K562 (cell line): ENCODE measurements at regions not wholly inside any gene's neighbourhood (a gene's known extent, or its start where the extent isn't known, plus 50 kb on each side); places are given as distances from the start of the nearest gene placed in this dataset.

Experiments used
- BRD4 ChIP-seq: fragments of 200-600 bp; sonication (generic); IDR thresholded peaks from 2 replicates; pipeline ENCODE4 v1.6.1; 2017; ENCODE audit warnings: inconsistent platforms
- CSDE1 ChIP-seq, 2 experiments: fragments of 450-650 bp; IDR thresholded peaks; 2 replicates each; pipeline ENCODE4 v1.6.1; 2016; ENCODE audit warnings: mild to moderate bottlenecking in 1 of 2
- DEAF1 ChIP-seq: fragments of 450-650 bp; formaldehyde crosslinking; IDR thresholded peaks from 2 replicates; pipeline ENCODE4 v1.4.0; 2020; ENCODE audit warnings: mild to moderate bottlenecking, moderate library complexity
- GTF2B ChIP-seq: IDR thresholded peaks from 2 replicates; pipeline ENCODE4 v1.6.1; 2011; ENCODE audit not compliant: insufficient read length; ENCODE audit errors: extremely low read depth
- ILF3 ChIP-seq: fragments of 450-650 bp; IDR thresholded peaks from 2 replicates; pipeline ENCODE4 v1.6.1; 2018; ENCODE audit warnings: antibody characterized with exemption, mild to moderate bottlenecking, moderate library complexity, borderline replicate concordance
- KLF1 ChIP-seq: fragments of 450-650 bp; IDR thresholded peaks from 2 replicates; pipeline ENCODE4 v1.6.1; 2016; ENCODE audit warnings: missing genetic modification characterization, missing compliant biosample characterization
- KLF13 ChIP-seq: fragments of 450-650 bp; IDR thresholded peaks from 2 replicates; pipeline ENCODE4 v1.6.1; 2016; ENCODE audit warnings: missing genetic modification characterization, low read depth, mild to moderate bottlenecking, missing compliant biosample characterization, moderate library complexity, borderline replicate concordance
- LCOR ChIP-seq: sonication (generic); formaldehyde crosslinking; IDR thresholded peaks from 2 replicates; pipeline ENCODE4 v1.8.0; 2022; ENCODE audit warnings: mild to moderate bottlenecking, missing genetic modification reagents
- MBD2 ChIP-seq: sonication (generic); IDR thresholded peaks from 2 replicates; pipeline ENCODE4 v1.6.1; 2016; ENCODE audit warnings: low read depth, borderline replicate concordance
- ZBTB40 ChIP-seq, 2 experiments: fragments of 450-650 bp in 1 of 2; sonication (generic) in 1 of 2; formaldehyde crosslinking in 1 of 2; IDR thresholded peaks; 2 replicates each; pipeline versions ENCODE4 v1.7.1 to v1.9.0; 2016 to 2022; ENCODE audit warnings: inconsistent platforms in 1 of 2, mild to moderate bottlenecking in 1 of 2, missing genetic modification reagents in 1 of 2
- ZNF561 ChIP-seq: fragments of 450-650 bp; formaldehyde crosslinking; conservative IDR thresholded peaks from 2 replicates; pipeline ENCODE4 v1.4.0; 2020; ENCODE audit warnings: mild to moderate bottlenecking, moderate library complexity

GRCh38 chrX:55160685-55161552 is 59.2 kb upstream of the PAGE5 start (continued):
- TF ChIP-seq ZBTB40 (IDR thresholded peaks at IDR 0.05) (peak; percentile 90), ZBTB40 (CRISPR knock-in tag; IDR thresholded peaks at IDR 0.05) (no peak), KLF13 (no peak), BRD4 (no peak), GTF2B (no peak), MBD2 (no peak), KLF1 (tag) (no peak), DEAF1 (CRISPR knock-in tag) (peak; percentile 83), CSDE1 (IDR thresholded peaks at IDR 0.05) (peak in 1 of 2 experiments; percentile 44; a peak in 1 of 4 replicates), ZNF561 (no peak), ILF3 (no peak), LCOR (CRISPR knock-in tag) (no peak)
